ENCODE measurements at regions not wholly inside any gene's neighbourhood (a gene's known extent, or its start where the extent isn't known, plus 50 kb on each side); places are given as distances from the start of the nearest gene placed in this dataset.
"Not testable (repeated sequence)": the region's sequence is repeated elsewhere in the genome, so short reads cannot be mapped to it uniquely, and the experiment has no call there.

GRCh38 chr1:67528141-67528540, 97.9 kb upstream of the SERBP1 start:
- no peak for DNase-seq (ENCODE audit: low read depth in 1 of 2, low spot score in 1 of 2)

GRCh38 chr1:67530071-67530470, 99.9 kb upstream of the SERBP1 start:
- DNase-seq (ENCODE audit: low read depth in 1 of 2, low spot score in 1 of 2), result no peak

- no peak for DNase-seq (ENCODE audit: low read depth in 1 of 2, low spot score in 1 of 2)
Observed at GRCh38 chr1:67532452-67533216, 102.4 kb upstream of the SERBP1 start.

- no peak for DNase-seq (ENCODE audit: low read depth in 1 of 2, low spot score in 1 of 2)
Observed at GRCh38 chr1:67534627-67535065, 104.4 kb upstream of the SERBP1 start.

- DNase-seq (ENCODE audit: low read depth in 1 of 2, low spot score in 1 of 2), result peak in 1 of 2 donors; percentile 12
Observed at GRCh38 chr1:67535474-67535873, 105.3 kb upstream of the SERBP1 start.

- DNase-seq (ENCODE audit: low read depth in 1 of 2, low spot score in 1 of 2), result no peak
Observed at GRCh38 chr1:67536957-67537666, 106.9 kb upstream of the SERBP1 start.

GRCh38 chr1:67537667-67538018, 107.4 kb upstream of the SERBP1 start:
- no peak for DNase-seq (ENCODE audit: low read depth in 1 of 2, low spot score in 1 of 2)

- DNase-seq (ENCODE audit: low read depth in 1 of 2, low spot score in 1 of 2), result no peak
Observed at GRCh38 chr1:67540025-67540732, 110.0 kb upstream of the SERBP1 start.

- no peak for DNase-seq (ENCODE audit: low read depth in 1 of 2, low spot score in 1 of 2)
Observed at GRCh38 chr1:67540733-67541125, 110.5 kb upstream of the SERBP1 start.

- no peak for DNase-seq (ENCODE audit: low read depth in 1 of 2, low spot score in 1 of 2)
Observed at GRCh38 chr1:67542747-67543146, 112.5 kb upstream of the SERBP1 start.

- no peak for DNase-seq (ENCODE audit: low read depth in 1 of 2, low spot score in 1 of 2)
Observed at GRCh38 chr1:67544921-67545320, 114.7 kb upstream of the SERBP1 start.

- DNase-seq (ENCODE audit: low read depth in 1 of 2, low spot score in 1 of 2), result no peak
Observed at GRCh38 chr1:67545364-67545763, 115.2 kb upstream of the SERBP1 start.

GRCh38 chr1:67551375-67551774, 121.2 kb upstream of the SERBP1 start:
- no peak for DNase-seq (ENCODE audit: low read depth in 1 of 2, low spot score in 1 of 2)

GRCh38 chr1:67552336-67552759, 122.1 kb upstream of the SERBP1 start:
- no peak for DNase-seq (ENCODE audit: low read depth in 1 of 2, low spot score in 1 of 2)

- not testable (repeated sequence) for DNase-seq (ENCODE audit: low read depth in 1 of 2, low spot score in 1 of 2)
Observed at GRCh38 chr1:67554204-67554603, 124.0 kb upstream of the SERBP1 start.

GRCh38 chr1:67555461-67556296, 125.5 kb upstream of the SERBP1 start:
- DNase-seq (ENCODE audit: low read depth in 1 of 2, low spot score in 1 of 2), result no peak

GRCh38 chr1:67556297-67556900, 126.2 kb upstream of the SERBP1 start:
- no peak for DNase-seq (ENCODE audit: low read depth in 1 of 2, low spot score in 1 of 2)

- DNase-seq (ENCODE audit: low read depth in 1 of 2, low spot score in 1 of 2), result no peak
Observed at GRCh38 chr1:67557696-67558448, 127.1 kb upstream of the GADD45A start.

GRCh38 chr1:67558449-67559193, 126.4 kb upstream of the GADD45A start:
- DNase-seq (ENCODE audit: low read depth in 1 of 2, low spot score in 1 of 2), result no peak
